Common myeloid progenitor, CD34-positive (primary cell): ENCODE measurements at regions not wholly inside any gene's neighbourhood (a gene's known extent, or its start where the extent isn't known, plus 50 kb on each side); places are given as distances from the start of the nearest gene placed in this dataset.

Experiments
- CTCF ChIA-PET: fragments of 350-600 bp; sonication (Branson Sonifier 250); formaldehyde crosslinking; loops from one replicate; lab custom pipeline; 2021; ENCODE audit warnings: antibody characterized with exemption; lab: Charles Lee
- POLR2A ChIA-PET: fragments of 350-600 bp; sonication (Branson Sonifier 250); formaldehyde crosslinking; loops from one replicate; lab custom pipeline; 2021; ENCODE audit warnings: antibody characterized with exemption; lab: Charles Lee
- DNase-seq, 3 donors: peaks; one replicate each; pipeline versions ENCODE4 v3.0.0 to v3.0.0-alpha.2; 2013
- H3K27ac ChIP-seq, 2 experiments: 1 replicate in 1 of 2; 2 replicates in 1 of 2; pipeline ENCODE4 v1.7.0; 2013; ENCODE audit warnings: inconsistent platforms in 2 of 2, low read length in 2 of 2, mild to moderate bottlenecking in 2 of 2, low read depth in 1 of 2, moderate library complexity in 1 of 2; ENCODE audit not compliant: severe bottlenecking in 2 of 2, insufficient read depth in 1 of 2, poor library complexity in 1 of 2
- H3K27me3 ChIP-seq, 5 experiments: replicated peaks in 2 of 5; 1 replicate in 3 of 5; 2 replicates in 2 of 5; pipeline versions ENCODE4 v1.6.1 to v1.7.0; 2013; ENCODE audit warnings: low read length in 4 of 5, mild to moderate bottlenecking in 2 of 5, moderate library complexity in 2 of 5, inconsistent platforms in 1 of 5; ENCODE audit not compliant: insufficient read depth in 5 of 5, control insufficient read depth in 4 of 5
- H3K36me3 ChIP-seq, 4 experiments: 1 replicate in 2 of 4; 2 replicates in 2 of 4; pipeline versions ENCODE4 v1.6.1 to v1.7.0; 2013; ENCODE audit warnings: low read length in 3 of 4, control low read depth in 1 of 4, mild to moderate bottlenecking in 1 of 4; ENCODE audit not compliant: control insufficient read depth in 4 of 4, insufficient read depth in 4 of 4
- H3K4me1 ChIP-seq, 4 experiments: 1 replicate in 3 of 4; 2 replicates in 1 of 4; pipeline versions ENCODE4 v1.6.1 to v1.7.1; 2013; ENCODE audit warnings: low read length in 3 of 4, mild to moderate bottlenecking in 3 of 4, control low read depth in 1 of 4, inconsistent platforms in 1 of 4, moderate library complexity in 1 of 4; ENCODE audit not compliant: control insufficient read depth in 4 of 4, insufficient read depth in 4 of 4; ENCODE audit errors: control extremely low read depth in 1 of 4
- H3K4me3 ChIP-seq, 7 experiments: 1 replicate in 4 of 7; 2 replicates in 3 of 7; pipeline versions ENCODE4 v1.5.1 to v1.7.0; 2013; ENCODE audit warnings: mild to moderate bottlenecking in 7 of 7, low read length in 6 of 7, moderate library complexity in 6 of 7, inconsistent platforms in 2 of 7, low read depth in 2 of 7, control low read depth in 1 of 7; ENCODE audit not compliant: insufficient read depth in 4 of 7, control insufficient read depth in 1 of 7; ENCODE audit errors: extremely low read depth in 1 of 7
- H3K9me3 ChIP-seq, 5 experiments: 1 replicate in 4 of 5; 2 replicates in 1 of 5; pipeline versions ENCODE4 v1.6.1 to v1.7.1; 2013; ENCODE audit warnings: low read length in 4 of 5, mild to moderate bottlenecking in 2 of 5, inconsistent platforms in 1 of 5, low read depth in 1 of 5, moderate library complexity in 1 of 5; ENCODE audit not compliant: control insufficient read depth in 4 of 5, insufficient read depth in 2 of 5; ENCODE audit errors: control extremely low read depth in 1 of 5
- WGBS: methylation state at CpG from one replicate; pipeline ENCODE4 v1.1.5; 2013; ENCODE audit not compliant: insufficient coverage; 5-methylcytosine and 5-hydroxymethylcytosine counted together

GRCh38 chr17:79290726-79291125, 216.1 kb downstream of the ENGASE start:
- ChIA-PET POLR2A (no interaction called here), CTCF (no interaction called here)
- Histone ChIP-seq H3K27me3 (peaks cover 0 to 37% (median 8%) of the 10 kb centered on the region in 5 experiments), H3K4me1 (no peaks in the 10 kb centered on the region), H3K9me3 (no peaks in the 10 kb centered on the region), H3K36me3 (no peaks in the 10 kb centered on the region), H3K27ac (no peak overlapping the region), H3K4me3 (no peak overlapping the region)
- DNase-seq, result no peak
- WGBS, result 90% methylated on average over 3 of the region's 4 CpGs

- peaks cover 0 to 33% (median 10%) of the 10 kb centered on the region in 5 experiments for H3K27me3 ChIP-seq
- CTCF ChIA-PET, result no interaction called here
- 90% methylated on average over 9 of the region's 9 CpGs for WGBS
- DNase-seq, result no peak
- H3K9me3 ChIP-seq, result no peaks in the 10 kb centered on the region
- no peaks in the 10 kb centered on the region for H3K4me1 ChIP-seq
- POLR2A ChIA-PET, result no interaction called here
- H3K4me3 ChIP-seq, result no peak overlapping the region
- no peak overlapping the region for H3K27ac ChIP-seq
- no peaks in the 10 kb centered on the region for H3K36me3 ChIP-seq
Observed at GRCh38 chr17:79288950-79289349, 214.3 kb downstream of the ENGASE start.

- H3K9me3 ChIP-seq, result no peaks in the 10 kb centered on the region
- CTCF ChIA-PET, result no interaction called here
- no peaks in the 10 kb centered on the region for H3K4me1 ChIP-seq
- no peak for DNase-seq
- 27% methylated on average over 8 of the region's 10 CpGs for WGBS
- POLR2A ChIA-PET, result no interaction called here
- H3K4me3 ChIP-seq, result no peak overlapping the region
- H3K27me3 ChIP-seq, result peaks cover 0 to 44% (median 12%) of the 10 kb centered on the region in 5 experiments
- no peak overlapping the region for H3K27ac ChIP-seq
- H3K36me3 ChIP-seq, result no peaks in the 10 kb centered on the region
Observed at GRCh38 chr17:79286440-79286839, 211.8 kb downstream of the ENGASE start.

- H3K36me3 ChIP-seq, result no peaks in the 10 kb centered on the region
- WGBS, result 80% methylated on average over 4 of the region's 5 CpGs
- CTCF ChIA-PET, result no interaction called here
- no peaks in the 10 kb centered on the region for H3K9me3 ChIP-seq
- no peak overlapping the region for H3K27ac ChIP-seq
- H3K4me1 ChIP-seq, result no peaks in the 10 kb centered on the region
- POLR2A ChIA-PET, result no interaction called here
- H3K4me3 ChIP-seq, result no peak overlapping the region
- no peak for DNase-seq
- H3K27me3 ChIP-seq, result peaks cover 0 to 46% (median 9%) of the 10 kb centered on the region in 5 experiments
Observed at GRCh38 chr17:79285973-79286372, 211.3 kb downstream of the ENGASE start.

GRCh38 chr17:79282294-79282693, 207.7 kb downstream of the ENGASE start:
- Histone ChIP-seq H3K36me3 (no peaks in the 10 kb centered on the region), H3K4me3 (no peak overlapping the region), H3K27ac (no peak overlapping the region), H3K27me3 (peaks cover 0 to 43% (median 9%) of the 10 kb centered on the region in 5 experiments), H3K9me3 (no peaks in the 10 kb centered on the region), H3K4me1 (no peaks in the 10 kb centered on the region)
- no peak for DNase-seq
- CTCF ChIA-PET, result no interaction called here
- POLR2A ChIA-PET, result no interaction called here
- WGBS, result 85% methylated on average over 5 of the region's 10 CpGs

GRCh38 chr17:79281803-79282202, 207.2 kb downstream of the ENGASE start:
- Histone ChIP-seq H3K4me1 (no peaks in the 10 kb centered on the region), H3K36me3 (no peaks in the 10 kb centered on the region), H3K9me3 (no peaks in the 10 kb centered on the region), H3K27ac (no peak overlapping the region), H3K4me3 (no peak overlapping the region), H3K27me3 (peaks cover 0 to 43% (median 9%) of the 10 kb centered on the region in 5 experiments)
- ChIA-PET CTCF (no interaction called here), POLR2A (no interaction called here)
- no peak for DNase-seq
- WGBS, result 75% methylated on average over 8 of the region's 8 CpGs

- POLR2A ChIA-PET, result interaction anchor here (0.9 kb wide), 1 partner anchor 18 kb away, joined by 3 read pairs; no protein-coding TSS in a partner anchor
- no peak overlapping the region for H3K27ac ChIP-seq
- DNase-seq, result no peak
- no peak overlapping the region for H3K4me3 ChIP-seq
- CTCF ChIA-PET, result no interaction called here
- H3K36me3 ChIP-seq, result no peaks in the 10 kb centered on the region
- WGBS, result 88% methylated on average over 9 of the region's 13 CpGs
- H3K9me3 ChIP-seq, result no peaks in the 10 kb centered on the region
- H3K4me1 ChIP-seq, result no peaks in the 10 kb centered on the region
- H3K27me3 ChIP-seq, result peaks cover 0 to 36% (median 6%) of the 10 kb centered on the region in 5 experiments
Observed at GRCh38 chr17:79280866-79281572, 206.4 kb downstream of the ENGASE start.
